A549 (cell line): ENCODE measurements at regions not wholly inside any gene's neighbourhood (a gene's known extent, or its start where the extent isn't known, plus 50 kb on each side); places are given as distances from the start of the nearest gene placed in this dataset.

Experiments
- ATAC-seq, 2 experiments: fragments of 200-7000 bp in 1 of 2; fragments of >200 bp in 1 of 2; cut with Nextera tagmentation in 1 of 2; cut with Tn5 transposase in 1 of 2; 3 replicates each; pipeline versions ENCODE4 v1.8.0 to v1.9.1; 2018 to 2020; ENCODE audit warnings: mild to moderate bottlenecking in 1 of 2, moderate library complexity in 1 of 2
- CTCF ChIA-PET: fragments of 300-600 bp; sonication (Branson Sonifier 250); formaldehyde crosslinking; extraction: SDS; loops from one replicate; lab custom pipeline; 2021; ENCODE audit warnings: antibody characterized with exemption, inconsistent platforms; lab: Yijun Ruan, JAX
- POLR2A ChIA-PET: fragments of 350-600 bp; formaldehyde crosslinking; extraction: SDS; loops from one replicate; lab custom pipeline; 2021; ENCODE audit warnings: antibody characterized with exemption, inconsistent platforms; lab: Yijun Ruan, JAX
- DNase-seq, 2 experiments: peaks; one replicate each; pipeline versions ENCODE4 v3.0.0 to v3.0.0-alpha.2; 2011 to 2016; ENCODE audit warnings: low read depth in 1 of 2, low spot score in 1 of 2
- FAIRE-seq: peaks from 2 replicates; lab custom pipeline; 2011; peaks lifted over from hg19 to GRCh38; lab: Jason Lieb, UNC
- H3K27ac ChIP-seq, 2 experiments: fragments of >200 bp; sonication (Bioruptor Twin); formaldehyde crosslinking; 3 replicates each; pipeline ENCODE4 v1.5.1; 2016 to 2017
- H3K4me1 ChIP-seq: fragments of >200 bp; sonication (Bioruptor Twin); formaldehyde crosslinking; 3 replicates; pipeline ENCODE4 v1.6.1; 2016
- H3K4me2 ChIP-seq: fragments of >200 bp; sonication (Bioruptor Twin); formaldehyde crosslinking; 3 replicates; pipeline ENCODE4 v1.6.1; 2016
- H3K4me3 ChIP-seq: fragments of >200 bp; sonication (Bioruptor Twin); formaldehyde crosslinking; 3 replicates; pipeline ENCODE4 v1.5.1; 2016
- H3K9me3 ChIP-seq: fragments of >200 bp; sonication (Bioruptor Twin); formaldehyde crosslinking; 3 replicates; pipeline ENCODE4 v1.6.1; 2016
- CBX8 ChIP-seq: fragments of 200-600 bp; sonication (generic); IDR thresholded peaks from 2 replicates; pipeline ENCODE4 v1.6.1; 2016
- CEBPB ChIP-seq, 2 experiments: fragments of >200 bp in 1 of 2; sonication (Bioruptor Twin) in 1 of 2; formaldehyde crosslinking in 1 of 2; IDR thresholded peaks; 2 replicates each; pipeline ENCODE4 v1.6.1; 2012 to 2016
- CHD4 ChIP-seq: fragments of 200-600 bp; sonication (generic); IDR thresholded peaks from 2 replicates; pipeline ENCODE4 v1.6.1; 2016; ENCODE audit warnings: antibody characterized with exemption, mild to moderate bottlenecking, borderline replicate concordance
- EHF ChIP-seq: fragments of 250-450 bp; sonication (Bioruptor Pico); IDR thresholded peaks from 2 replicates; pipeline ENCODE4 v1.5.0; 2020; ENCODE audit warnings: mild to moderate bottlenecking
- EP300 ChIP-seq, 2 experiments: fragments of >200 bp; sonication (Bioruptor Twin); formaldehyde crosslinking; IDR thresholded peaks; 2 replicates in 1 of 2; 3 replicates in 1 of 2; pipeline ENCODE4 v1.6.1; 2016 to 2017
- FOSB ChIP-seq: fragments of 250-450 bp; sonication (Bioruptor Pico); IDR thresholded peaks from 2 replicates; pipeline ENCODE4 v1.5.0; 2020; ENCODE audit warnings: mild to moderate bottlenecking, moderate library complexity
- HDAC2 ChIP-seq: fragments of 200-600 bp; sonication (generic); IDR thresholded peaks from 2 replicates; pipeline ENCODE4 v1.6.1; 2016
- HEYL ChIP-seq: fragments of 250-450 bp; sonication (Bioruptor Pico); IDR thresholded peaks from 2 replicates; pipeline ENCODE4 v1.8.0; 2021; ENCODE audit warnings: mild to moderate bottlenecking, moderate library complexity
- HOXB13 ChIP-seq: fragments of 250-450 bp; sonication (Bioruptor Pico); IDR thresholded peaks from 2 replicates; pipeline ENCODE4 v1.5.0; 2020; ENCODE audit warnings: low read depth, mild to moderate bottlenecking, moderate library complexity
- JUN ChIP-seq, 2 experiments: fragments of >200 bp; sonication (Bioruptor Twin); formaldehyde crosslinking; IDR thresholded peaks; 2 replicates in 1 of 2; 3 replicates in 1 of 2; pipeline ENCODE4 v1.6.1; 2016 to 2017
- JUNB ChIP-seq: fragments of >200 bp; sonication (Bioruptor Twin); formaldehyde crosslinking; IDR thresholded peaks from 2 replicates; pipeline ENCODE4 v1.6.1; 2016
- KDM1A ChIP-seq: fragments of 200-600 bp; sonication (generic); IDR thresholded peaks from 2 replicates; pipeline ENCODE4 v1.6.1; 2016; ENCODE audit warnings: low read depth, mild to moderate bottlenecking
- PHF8 ChIP-seq: fragments of 200-600 bp; sonication (generic); IDR thresholded peaks from 2 replicates; pipeline ENCODE4 v1.6.1; 2016; ENCODE audit warnings: low read depth, mild to moderate bottlenecking, antibody characterized with exemption, moderate library complexity, borderline replicate concordance
- POLR2AphosphoS2 ChIP-seq: conservative IDR thresholded peaks from 2 replicates; pipeline ENCODE4 v1.6.1; 2012; ENCODE audit warnings: low read length, improper control_type of control experiment, inconsistent platforms
- RARB ChIP-seq: fragments of 250-450 bp; sonication (Bioruptor Pico); IDR thresholded peaks from 2 replicates; pipeline ENCODE4 v1.8.0; 2021; ENCODE audit warnings: mild to moderate bottlenecking, moderate library complexity
- RCOR1 ChIP-seq: fragments of 150-350 bp; IDR thresholded peaks from 2 replicates; pipeline ENCODE4 v1.6.1; 2014; ENCODE audit warnings: antibody characterized with exemption, low read length, low read depth
- SMC3 ChIP-seq: fragments of >200 bp; sonication (Bioruptor Twin); formaldehyde crosslinking; IDR thresholded peaks from 3 replicates; pipeline ENCODE4 v1.6.1; 2018; ENCODE audit warnings: inconsistent platforms
- SREBF2 ChIP-seq: fragments of 450-650 bp; IDR thresholded peaks from 2 replicates; pipeline ENCODE4 v1.6.1; 2014; ENCODE audit warnings: mild to moderate bottlenecking, moderate library complexity
- TFCP2L1 ChIP-seq: fragments of 250-450 bp; sonication (Bioruptor Pico); IDR thresholded peaks from 2 replicates; pipeline ENCODE4 v1.5.0; 2021; ENCODE audit warnings: mild to moderate bottlenecking
- ZSCAN20 ChIP-seq: fragments of 250-450 bp; sonication (Bioruptor Pico); IDR thresholded peaks from 2 replicates; pipeline ENCODE4 v1.8.0; 2022; ENCODE audit warnings: mild to moderate bottlenecking, moderate library complexity
- WGBS: methylation state at CpG from one replicate; pipeline ENCODE4 v1.1.6; 2017; ENCODE audit errors: missing lambda C conversion rate; 5-methylcytosine and 5-hydroxymethylcytosine counted together
- TF ChIP-seq, protein P1 (sequence below): fragments of 250-450 bp; sonication (Bioruptor Pico); IDR thresholded peaks from 2 replicates; pipeline ENCODE4 v1.5.0; 2021; ENCODE audit warnings: mild to moderate bottlenecking, moderate library complexity, borderline replicate concordance
- TF ChIP-seq, protein P2 (sequence below): IDR thresholded peaks from 2 replicates; pipeline ENCODE4 v1.6.1; 2012
- TF ChIP-seq, protein P3 (sequence below): fragments of >200 bp; sonication (Bioruptor Twin); formaldehyde crosslinking; IDR thresholded peaks from 3 replicates; pipeline ENCODE4 v1.5.1; 2016
- TF ChIP-seq, protein P4 (sequence below): fragments of 250-450 bp; sonication (Bioruptor Pico); IDR thresholded peaks from 2 replicates; pipeline ENCODE4 v1.5.0; 2020; ENCODE audit warnings: low read depth, mild to moderate bottlenecking, moderate library complexity
- TF ChIP-seq, protein P5 (sequence below): fragments of >200 bp; sonication (Bioruptor Twin); formaldehyde crosslinking; IDR thresholded peaks from 2 replicates; pipeline ENCODE4 v1.6.1; 2016
- TF ChIP-seq, protein P6 (sequence below): fragments of 150-350 bp; IDR thresholded peaks from 2 replicates; pipeline ENCODE4 v1.6.1; 2014; ENCODE audit warnings: low read depth, mild to moderate bottlenecking, low read length

DNA sequence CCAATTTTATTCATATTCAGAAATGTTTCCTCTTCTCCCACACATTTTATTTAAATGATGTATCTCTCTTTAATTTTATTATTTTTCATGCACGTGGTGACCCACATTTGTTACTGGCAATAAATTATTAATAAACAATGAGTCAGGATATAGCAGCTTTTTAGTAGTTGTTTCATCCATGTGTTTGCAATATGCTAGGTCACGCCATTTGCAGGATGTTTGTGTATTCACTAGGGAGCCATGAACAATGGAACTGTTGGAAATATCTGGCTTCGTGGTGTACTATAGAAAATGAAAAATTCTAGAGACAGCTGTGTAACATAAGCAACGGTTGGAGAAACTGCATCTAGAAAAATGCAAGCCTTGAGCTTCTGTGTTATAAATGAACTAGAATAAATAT lies 176.0 kb upstream of the COL3A1 start (continued):
- TF ChIP-seq, protein P1, sequence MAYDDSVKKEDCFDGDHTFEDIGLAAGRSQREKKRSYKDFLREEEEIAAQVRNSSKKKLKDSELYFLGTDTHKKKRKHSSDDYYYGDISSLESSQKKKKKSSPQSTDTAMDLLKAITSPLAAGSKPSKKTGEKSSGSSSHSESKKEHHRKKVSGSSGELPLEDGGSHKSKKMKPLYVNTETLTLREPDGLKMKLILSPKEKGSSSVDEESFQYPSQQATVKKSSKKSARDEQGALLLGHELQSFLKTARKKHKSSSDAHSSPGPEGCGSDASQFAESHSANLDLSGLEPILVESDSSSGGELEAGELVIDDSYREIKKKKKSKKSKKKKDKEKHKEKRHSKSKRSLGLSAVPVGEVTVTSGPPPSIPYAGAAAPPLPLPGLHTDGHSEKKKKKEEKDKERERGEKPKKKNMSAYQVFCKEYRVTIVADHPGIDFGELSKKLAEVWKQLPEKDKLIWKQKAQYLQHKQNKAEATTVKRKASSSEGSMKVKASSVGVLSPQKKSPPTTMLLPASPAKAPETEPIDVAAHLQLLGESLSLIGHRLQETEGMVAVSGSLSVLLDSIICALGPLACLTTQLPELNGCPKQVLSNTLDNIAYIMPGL (CRISPR knock-in tag), result no peak
- no peak for TF ChIP-seq SMC3
- TF ChIP-seq, protein P2, sequence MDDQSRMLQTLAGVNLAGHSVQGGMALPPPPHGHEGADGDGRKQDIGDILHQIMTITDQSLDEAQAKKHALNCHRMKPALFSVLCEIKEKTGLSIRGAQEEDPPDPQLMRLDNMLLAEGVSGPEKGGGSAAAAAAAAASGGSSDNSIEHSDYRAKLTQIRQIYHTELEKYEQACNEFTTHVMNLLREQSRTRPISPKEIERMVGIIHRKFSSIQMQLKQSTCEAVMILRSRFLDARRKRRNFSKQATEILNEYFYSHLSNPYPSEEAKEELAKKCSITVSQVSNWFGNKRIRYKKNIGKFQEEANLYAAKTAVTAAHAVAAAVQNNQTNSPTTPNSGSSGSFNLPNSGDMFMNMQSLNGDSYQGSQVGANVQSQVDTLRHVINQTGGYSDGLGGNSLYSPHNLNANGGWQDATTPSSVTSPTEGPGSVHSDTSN, result no peak

DNA sequence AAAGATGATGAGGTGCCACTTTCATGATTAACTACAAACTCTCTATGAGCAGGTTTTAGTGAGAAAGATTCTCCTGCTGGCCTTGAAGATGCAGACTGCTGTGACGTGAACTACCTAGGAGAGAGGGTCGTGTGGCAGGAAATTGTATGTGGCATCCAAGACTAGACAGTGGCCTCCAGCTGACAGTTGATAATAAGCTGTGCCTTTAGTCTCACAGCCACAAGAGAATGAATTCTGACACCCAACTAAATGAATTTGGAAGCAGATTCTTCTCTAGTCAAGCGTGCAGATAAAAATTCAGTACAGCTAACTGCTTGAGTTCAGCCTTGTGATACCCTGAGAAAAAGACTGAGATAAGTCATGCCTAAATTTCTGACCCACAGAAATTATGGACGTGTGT lies 169.0 kb upstream of the COL3A1 start:
- DNase-seq, result no peak
- TF ChIP-seq, protein P3, sequence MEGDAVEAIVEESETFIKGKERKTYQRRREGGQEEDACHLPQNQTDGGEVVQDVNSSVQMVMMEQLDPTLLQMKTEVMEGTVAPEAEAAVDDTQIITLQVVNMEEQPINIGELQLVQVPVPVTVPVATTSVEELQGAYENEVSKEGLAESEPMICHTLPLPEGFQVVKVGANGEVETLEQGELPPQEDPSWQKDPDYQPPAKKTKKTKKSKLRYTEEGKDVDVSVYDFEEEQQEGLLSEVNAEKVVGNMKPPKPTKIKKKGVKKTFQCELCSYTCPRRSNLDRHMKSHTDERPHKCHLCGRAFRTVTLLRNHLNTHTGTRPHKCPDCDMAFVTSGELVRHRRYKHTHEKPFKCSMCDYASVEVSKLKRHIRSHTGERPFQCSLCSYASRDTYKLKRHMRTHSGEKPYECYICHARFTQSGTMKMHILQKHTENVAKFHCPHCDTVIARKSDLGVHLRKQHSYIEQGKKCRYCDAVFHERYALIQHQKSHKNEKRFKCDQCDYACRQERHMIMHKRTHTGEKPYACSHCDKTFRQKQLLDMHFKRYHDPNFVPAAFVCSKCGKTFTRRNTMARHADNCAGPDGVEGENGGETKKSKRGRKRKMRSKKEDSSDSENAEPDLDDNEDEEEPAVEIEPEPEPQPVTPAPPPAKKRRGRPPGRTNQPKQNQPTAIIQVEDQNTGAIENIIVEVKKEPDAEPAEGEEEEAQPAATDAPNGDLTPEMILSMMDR, result no peak
- no peak for TF ChIP-seq HEYL (CRISPR knock-in tag)
- TF ChIP-seq JUNB, result no peak
- no peak for TF ChIP-seq POLR2AphosphoS2
- TF ChIP-seq KDM1A, result no peak
- TF ChIP-seq JUN (IDR thresholded peaks at IDR 0.05), result no peak
- TF ChIP-seq FOSB (CRISPR knock-in tag), result no peak
- no peak for TF ChIP-seq PHF8
- no peak for TF ChIP-seq CBX8
- POLR2A ChIA-PET, result no interaction called here
- no peak overlapping the region for H3K4me3 ChIP-seq
- WGBS, result 52% methylated on average over 4 of the region's 4 CpGs
- H3K4me2 ChIP-seq, result no peak overlapping the region
- CTCF ChIA-PET, result no interaction called here
- no peak overlapping the region for H3K27ac ChIP-seq
- no peak for ATAC-seq
- no peaks in the 10 kb centered on the region for H3K4me1 ChIP-seq
- H3K9me3 ChIP-seq, result peaks cover 17% of the 10 kb centered on the region
- no peak for FAIRE-seq

DNA sequence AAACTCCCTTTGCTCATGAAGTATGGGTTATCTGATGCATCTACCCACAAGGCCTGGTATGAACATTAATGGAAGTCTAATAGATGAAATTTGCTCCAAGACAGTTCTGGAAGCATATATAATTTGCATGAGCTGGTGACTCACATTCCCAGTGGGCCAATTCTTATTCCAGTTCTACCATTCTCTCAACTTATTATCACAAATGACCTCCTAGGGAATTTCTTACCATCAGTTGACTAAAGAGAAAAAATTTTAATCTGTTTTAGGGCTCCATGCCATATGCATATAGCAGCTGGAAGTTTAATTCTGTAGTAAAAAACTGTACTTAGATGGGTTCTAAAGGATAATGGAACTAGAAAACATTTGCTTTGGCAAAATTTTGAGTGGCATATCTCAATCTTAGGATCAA lies 165.2 kb upstream of the COL3A1 start:
- H3K9me3 ChIP-seq, result peaks cover 2% of the 10 kb centered on the region; the same call in 2 of the 3 replicates
- ChIA-PET CTCF (no interaction called here), POLR2A (no interaction called here)
- H3K4me3 ChIP-seq, result no peak overlapping the region
- ATAC-seq (no peak), FAIRE-seq (no peak), DNase-seq (no peak)
- TF ChIP-seq, protein P2, result no peak
- TF ChIP-seq TFCP2L1 (CRISPR knock-in tag), result no peak
- TF ChIP-seq, protein P3, result no peak
- TF ChIP-seq SREBF2, result no peak
- no peak for TF ChIP-seq KDM1A
- no peak for TF ChIP-seq HEYL (CRISPR knock-in tag)
- TF ChIP-seq EHF (CRISPR knock-in tag), result no peak
- no peak for TF ChIP-seq EP300 (IDR thresholded peaks at IDR 0.05)
- TF ChIP-seq, protein P4, sequence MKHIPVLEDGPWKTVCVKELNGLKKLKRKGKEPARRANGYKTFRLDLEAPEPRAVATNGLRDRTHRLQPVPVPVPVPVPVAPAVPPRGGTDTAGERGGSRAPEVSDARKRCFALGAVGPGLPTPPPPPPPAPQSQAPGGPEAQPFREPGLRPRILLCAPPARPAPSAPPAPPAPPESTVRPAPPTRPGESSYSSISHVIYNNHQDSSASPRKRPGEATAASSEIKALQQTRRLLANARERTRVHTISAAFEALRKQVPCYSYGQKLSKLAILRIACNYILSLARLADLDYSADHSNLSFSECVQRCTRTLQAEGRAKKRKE (CRISPR knock-in tag), result no peak
- TF ChIP-seq, protein P5, sequence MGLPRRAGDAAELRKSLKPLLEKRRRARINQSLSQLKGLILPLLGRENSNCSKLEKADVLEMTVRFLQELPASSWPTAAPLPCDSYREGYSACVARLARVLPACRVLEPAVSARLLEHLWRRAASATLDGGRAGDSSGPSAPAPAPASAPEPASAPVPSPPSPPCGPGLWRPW, result no peak
- no peak for TF ChIP-seq HDAC2
- no peak for TF ChIP-seq RCOR1
- no peak for TF ChIP-seq FOSB (CRISPR knock-in tag)
- TF ChIP-seq, protein P6, sequence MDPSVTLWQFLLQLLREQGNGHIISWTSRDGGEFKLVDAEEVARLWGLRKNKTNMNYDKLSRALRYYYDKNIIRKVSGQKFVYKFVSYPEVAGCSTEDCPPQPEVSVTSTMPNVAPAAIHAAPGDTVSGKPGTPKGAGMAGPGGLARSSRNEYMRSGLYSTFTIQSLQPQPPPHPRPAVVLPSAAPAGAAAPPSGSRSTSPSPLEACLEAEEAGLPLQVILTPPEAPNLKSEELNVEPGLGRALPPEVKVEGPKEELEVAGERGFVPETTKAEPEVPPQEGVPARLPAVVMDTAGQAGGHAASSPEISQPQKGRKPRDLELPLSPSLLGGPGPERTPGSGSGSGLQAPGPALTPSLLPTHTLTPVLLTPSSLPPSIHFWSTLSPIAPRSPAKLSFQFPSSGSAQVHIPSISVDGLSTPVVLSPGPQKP, result no peak
- TF ChIP-seq RARB (CRISPR knock-in tag), result no peak
- no peak for TF ChIP-seq SMC3
- no peak for TF ChIP-seq HOXB13
- TF ChIP-seq ZSCAN20 (CRISPR knock-in tag), result no peak
- TF ChIP-seq CHD4, result no peak
- TF ChIP-seq CEBPB (IDR thresholded peaks at IDR 0.05), result no peak
- no peak overlapping the region for H3K27ac ChIP-seq
- no peak overlapping the region for H3K4me2 ChIP-seq
- no peaks in the 10 kb centered on the region for H3K4me1 ChIP-seq
